ENCODE measurements at regions not wholly inside any gene's neighbourhood (a gene's known extent, or its start where the extent isn't known, plus 50 kb on each side); places are given as distances from the start of the nearest gene placed in this dataset.
"Not testable (repeated sequence)": the region's sequence is repeated elsewhere in the genome, so short reads cannot be mapped to it uniquely, and the experiment has no call there.

DNA sequence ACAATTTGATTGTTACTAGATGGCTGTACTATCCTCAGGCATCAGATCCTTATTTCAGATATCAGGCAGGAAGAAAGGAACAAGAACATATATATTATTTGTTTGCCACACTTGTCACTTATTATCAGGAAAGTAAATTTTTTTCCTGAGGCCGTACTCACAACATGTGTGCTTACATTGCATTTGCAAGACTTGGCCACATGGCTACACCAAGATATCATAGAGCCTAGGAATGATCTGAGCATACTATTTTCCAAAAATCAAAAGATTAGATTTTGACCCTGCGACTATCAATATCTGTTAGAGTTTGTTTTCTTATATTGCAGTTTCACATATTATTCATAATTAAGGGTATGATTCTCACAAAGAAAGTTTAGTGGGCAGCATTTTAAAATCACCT is 426.2 kb upstream of the BCHE start:
- TF ChIP-seq POLR2A (IDR thresholded peaks at IDR 0.05) (no peak), POLR2AphosphoS5 (IDR thresholded peaks at IDR 0.05) (no peak)
- TF ChIP-seq, protein P1, sequence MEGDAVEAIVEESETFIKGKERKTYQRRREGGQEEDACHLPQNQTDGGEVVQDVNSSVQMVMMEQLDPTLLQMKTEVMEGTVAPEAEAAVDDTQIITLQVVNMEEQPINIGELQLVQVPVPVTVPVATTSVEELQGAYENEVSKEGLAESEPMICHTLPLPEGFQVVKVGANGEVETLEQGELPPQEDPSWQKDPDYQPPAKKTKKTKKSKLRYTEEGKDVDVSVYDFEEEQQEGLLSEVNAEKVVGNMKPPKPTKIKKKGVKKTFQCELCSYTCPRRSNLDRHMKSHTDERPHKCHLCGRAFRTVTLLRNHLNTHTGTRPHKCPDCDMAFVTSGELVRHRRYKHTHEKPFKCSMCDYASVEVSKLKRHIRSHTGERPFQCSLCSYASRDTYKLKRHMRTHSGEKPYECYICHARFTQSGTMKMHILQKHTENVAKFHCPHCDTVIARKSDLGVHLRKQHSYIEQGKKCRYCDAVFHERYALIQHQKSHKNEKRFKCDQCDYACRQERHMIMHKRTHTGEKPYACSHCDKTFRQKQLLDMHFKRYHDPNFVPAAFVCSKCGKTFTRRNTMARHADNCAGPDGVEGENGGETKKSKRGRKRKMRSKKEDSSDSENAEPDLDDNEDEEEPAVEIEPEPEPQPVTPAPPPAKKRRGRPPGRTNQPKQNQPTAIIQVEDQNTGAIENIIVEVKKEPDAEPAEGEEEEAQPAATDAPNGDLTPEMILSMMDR (IDR thresholded peaks at IDR 0.05): no peak
- Histone ChIP-seq H3K9me3 (no peaks in the 10 kb centered on the region), H3K27me3 (replicated peaks; ENCODE audit: insufficient read depth) (no peaks in the 10 kb centered on the region), H3K4me3 (no peak overlapping the region), H3K4me1 (replicated peaks) (no peaks in the 10 kb centered on the region), H3K36me3 (no peaks in the 10 kb centered on the region), H3K27ac (no peak overlapping the region)
- DNase-seq (ENCODE audit: low spot score): no peak
- intact Hi-C loops (cut with DNase I): no loop called here
- WGBS: 56% methylated on average over 2 of the region's 2 CpGs

DNA sequence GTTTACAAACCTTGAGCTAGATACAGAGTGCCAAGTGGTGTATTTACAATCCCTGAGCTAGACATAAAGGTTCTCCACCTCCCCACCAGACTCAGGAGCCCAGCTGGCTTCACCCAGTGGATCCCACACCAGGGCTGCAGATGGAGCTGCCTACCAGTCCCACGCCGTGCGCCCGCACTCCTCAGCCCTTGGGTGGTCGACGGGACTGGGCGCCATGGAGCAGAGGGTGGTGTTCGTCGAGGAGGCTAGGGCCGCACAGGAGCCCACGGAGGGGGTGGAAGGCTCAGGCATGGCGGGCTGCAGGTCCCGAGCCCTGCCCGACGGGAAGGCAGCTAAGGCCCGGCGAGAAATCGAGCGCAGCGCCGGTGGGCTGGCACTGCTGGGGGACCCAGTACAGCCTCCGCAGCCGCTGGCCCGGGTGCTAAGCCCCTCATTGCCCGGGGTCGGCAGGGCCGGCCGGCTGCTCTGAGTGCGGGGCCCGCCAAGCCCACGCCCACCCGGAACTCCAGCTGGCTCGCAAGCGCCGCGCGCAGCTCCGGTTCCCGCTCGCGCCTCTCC is 421.1 kb upstream of the BCHE start:
- H3K9me3 ChIP-seq; H3K4me3 ChIP-seq; H3K27ac ChIP-seq; H3K27me3 ChIP-seq (replicated peaks; ENCODE audit: insufficient read depth); DNase-seq (ENCODE audit: low spot score); intact Hi-C loops (cut with DNase I); H3K36me3 ChIP-seq; H3K4me1 ChIP-seq (replicated peaks): not testable (repeated sequence)
- 92% methylated on average over 41 of the region's 41 CpGs for WGBS

GRCh38 chr3:166257715-166258114 is 420.5 kb upstream of the BCHE start:
- Histone ChIP-seq H3K36me3 (no peaks in the 10 kb centered on the region), H3K9me3 (no peaks in the 10 kb centered on the region), H3K27me3 (replicated peaks; ENCODE audit: insufficient read depth) (no peaks in the 10 kb centered on the region), H3K4me3 (no peak overlapping the region), H3K27ac (no peak overlapping the region), H3K4me1 (replicated peaks) (no peaks in the 10 kb centered on the region)
- TF ChIP-seq, protein P1 (IDR thresholded peaks at IDR 0.05): no peak
- TF ChIP-seq POLR2AphosphoS5 (IDR thresholded peaks at IDR 0.05): no peak
- TF ChIP-seq POLR2A (IDR thresholded peaks at IDR 0.05): no peak
- WGBS: 93% methylated on average over 16 of the region's 16 CpGs
- no peak for DNase-seq (ENCODE audit: low spot score)
- intact Hi-C loops (cut with DNase I): no loop called here

DNA sequence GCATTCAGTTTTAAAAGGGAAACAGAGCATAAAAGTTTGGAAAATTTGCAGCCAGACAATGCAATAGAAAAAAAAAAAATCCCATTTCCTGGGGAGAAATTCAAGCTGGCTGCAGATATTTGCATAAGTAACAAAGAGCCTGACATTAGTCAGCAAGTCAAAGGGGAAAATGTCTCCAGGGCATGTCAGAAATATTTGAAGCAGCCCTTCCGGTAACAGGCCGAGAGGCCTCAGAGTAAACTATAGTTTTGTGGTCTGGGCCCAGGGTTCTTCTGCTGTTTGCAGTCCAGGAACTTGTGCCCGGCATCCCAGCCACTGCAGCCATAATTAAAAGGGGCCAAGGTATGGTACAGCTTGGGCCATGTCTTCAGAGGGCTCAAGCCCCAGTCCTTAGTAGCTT is 411.6 kb upstream of the BCHE start:
- no peaks in the 10 kb centered on the region for H3K4me1 ChIP-seq (replicated peaks)
- H3K27ac ChIP-seq: no peak overlapping the region
- TF ChIP-seq POLR2AphosphoS5 (IDR thresholded peaks at IDR 0.05) (no peak), POLR2A (IDR thresholded peaks at IDR 0.05) (no peak)
- TF ChIP-seq, protein P1 (IDR thresholded peaks at IDR 0.05): no peak
- no peak overlapping the region for H3K4me3 ChIP-seq
- no peaks in the 10 kb centered on the region for H3K9me3 ChIP-seq
- intact Hi-C loops (cut with DNase I): no loop called here
- DNase-seq (ENCODE audit: low spot score): no peak
- H3K36me3 ChIP-seq: no peaks in the 10 kb centered on the region
- WGBS: 55% methylated on average over 3 of the region's 3 CpGs
- no peaks in the 10 kb centered on the region for H3K27me3 ChIP-seq (replicated peaks; ENCODE audit: insufficient read depth)

- no peak for DNase-seq (ENCODE audit: low spot score)
- Histone ChIP-seq H3K36me3 (no peaks in the 10 kb centered on the region), H3K4me1 (replicated peaks) (no peaks in the 10 kb centered on the region), H3K27me3 (replicated peaks; ENCODE audit: insufficient read depth) (no peaks in the 10 kb centered on the region), H3K4me3 (no peak overlapping the region), H3K9me3 (no peaks in the 10 kb centered on the region), H3K27ac (no peak overlapping the region)
- TF ChIP-seq POLR2AphosphoS5 (IDR thresholded peaks at IDR 0.05): no peak
- TF ChIP-seq, protein P1 (IDR thresholded peaks at IDR 0.05): no peak
- no peak for TF ChIP-seq POLR2A (IDR thresholded peaks at IDR 0.05)
- intact Hi-C loops (cut with DNase I): no loop called here
Measured at GRCh38 chr3:166243511-166243910, 406.3 kb upstream of the BCHE start.

Data from prostate gland (tissue), 2 donors.